Activated CD8-positive, alpha-beta memory T cell treated with anti-CD3 and anti-CD28 coated beads for 48 hours (primary cell): ENCODE measurements at regions not wholly inside any gene's neighbourhood (a gene's known extent, or its start where the extent isn't known, plus 50 kb on each side); places are given as distances from the start of the nearest gene placed in this dataset.
"Not testable (repeated sequence)": the region's sequence is repeated elsewhere in the genome, so short reads cannot be mapped to it uniquely, and the experiment has no call there.

ENCODE experiments used
- DNase-seq, 3 experiments: peaks; one replicate each; pipeline ENCODE4 v3.0.0-alpha.2; 2020; ENCODE audit warnings: low read depth in 2 of 3, low spot score in 2 of 3

GRCh38 chr3:20511863-20512505, 326.0 kb upstream of the SGO1 start:
- DNase-seq: no peak

DNA sequence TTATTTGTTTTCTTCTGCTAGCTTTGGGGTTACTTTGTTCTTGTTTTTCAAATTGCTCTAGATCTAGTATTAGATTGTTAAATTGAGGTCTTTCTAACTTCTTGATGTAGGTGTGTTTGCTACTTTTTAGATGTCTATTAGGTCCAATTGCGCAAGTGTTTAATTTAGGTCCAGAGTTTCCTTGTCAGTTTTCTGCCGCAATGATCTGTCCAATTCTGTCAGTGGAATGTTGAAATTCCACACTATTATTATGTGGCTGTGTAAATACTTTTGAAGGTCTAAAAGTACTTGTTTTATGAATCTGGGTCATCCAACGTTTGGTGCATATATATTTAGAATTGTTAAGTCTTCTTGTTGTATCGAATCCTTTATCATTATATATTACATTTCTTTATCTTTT, 324.4 kb upstream of the SGO1 start:
- no peak for DNase-seq

DNA sequence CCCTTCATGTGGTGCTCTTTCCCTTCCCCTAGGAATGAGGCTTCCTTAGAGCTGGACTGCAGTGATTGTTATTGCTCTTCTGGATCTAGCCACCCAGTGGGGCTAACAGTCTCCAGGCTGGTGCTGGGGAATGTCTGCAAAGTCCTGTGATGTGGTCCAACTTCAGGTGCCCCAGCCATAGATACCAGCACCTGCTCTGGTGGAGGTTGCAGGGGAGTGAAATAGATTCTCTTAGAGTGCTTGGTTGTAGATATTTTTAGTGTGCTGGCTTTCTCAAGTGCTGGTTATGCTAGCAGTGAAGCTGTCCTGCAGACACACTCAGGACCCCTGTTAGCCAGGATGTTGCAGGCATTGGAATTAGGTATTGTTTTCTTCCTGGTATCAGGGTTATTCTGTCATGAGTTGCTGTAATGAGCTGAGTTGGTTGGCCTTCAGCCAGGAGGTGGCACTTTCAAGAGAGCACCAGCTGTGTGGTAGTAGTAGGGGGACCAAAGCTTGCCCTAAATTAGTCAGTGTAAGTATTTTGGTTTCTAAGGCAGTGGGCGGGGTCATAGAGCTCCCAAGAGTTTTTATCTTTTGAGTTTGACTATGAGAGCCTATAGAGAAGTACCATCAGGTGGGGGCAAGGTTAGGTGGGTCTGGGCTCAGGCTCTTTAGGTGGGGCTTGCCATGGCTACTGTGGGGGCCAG, 317.5 kb upstream of the SGO1 start:
- no peak for DNase-seq

DNA sequence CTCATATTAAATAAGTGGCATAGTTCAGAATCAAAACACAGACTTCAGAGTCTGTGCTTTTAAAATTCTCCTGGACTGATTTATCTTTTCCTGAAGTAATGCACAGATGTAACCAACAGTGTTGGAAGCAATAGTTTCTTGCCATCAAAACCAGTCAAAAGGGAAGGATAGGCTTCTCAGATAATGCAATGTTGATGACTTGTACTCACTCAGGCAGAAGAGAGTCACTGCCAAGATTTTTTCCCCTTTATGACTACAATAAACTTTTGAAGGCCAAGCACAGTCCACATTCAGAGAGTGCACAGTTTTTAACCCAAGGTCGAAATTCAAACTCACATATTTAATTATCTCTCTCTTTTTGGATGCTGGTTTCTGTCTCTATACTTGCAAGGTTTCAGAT, 305.0 kb upstream of the SGO1 start:
- DNase-seq: no peak

GRCh38 chr3:20488151-20488550, 302.1 kb upstream of the SGO1 start:
- DNase-seq: no peak

- no peak for DNase-seq
Observed at GRCh38 chr3:20484126-20484525, 298.1 kb upstream of the SGO1 start.

DNA sequence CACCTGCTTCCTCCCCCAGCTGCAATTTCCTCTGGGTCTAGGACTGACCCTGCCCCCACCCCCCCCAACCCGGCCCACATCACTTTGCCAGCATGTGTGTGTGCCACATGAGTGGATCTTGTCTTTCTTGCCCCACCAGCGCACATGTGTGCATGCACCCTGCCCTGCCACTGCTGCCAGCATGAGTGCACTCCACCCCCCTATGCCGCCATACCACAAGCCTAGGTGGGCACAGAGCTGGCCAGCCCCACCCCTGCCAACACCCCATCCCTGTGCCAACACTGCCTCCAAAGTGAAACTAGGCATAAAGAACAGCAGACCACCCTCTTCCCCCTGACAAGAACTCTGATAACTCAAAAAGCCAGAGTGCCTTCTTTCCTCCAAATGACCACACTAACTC, 296.3 kb upstream of the SGO1 start:
- no peak for DNase-seq

DNA sequence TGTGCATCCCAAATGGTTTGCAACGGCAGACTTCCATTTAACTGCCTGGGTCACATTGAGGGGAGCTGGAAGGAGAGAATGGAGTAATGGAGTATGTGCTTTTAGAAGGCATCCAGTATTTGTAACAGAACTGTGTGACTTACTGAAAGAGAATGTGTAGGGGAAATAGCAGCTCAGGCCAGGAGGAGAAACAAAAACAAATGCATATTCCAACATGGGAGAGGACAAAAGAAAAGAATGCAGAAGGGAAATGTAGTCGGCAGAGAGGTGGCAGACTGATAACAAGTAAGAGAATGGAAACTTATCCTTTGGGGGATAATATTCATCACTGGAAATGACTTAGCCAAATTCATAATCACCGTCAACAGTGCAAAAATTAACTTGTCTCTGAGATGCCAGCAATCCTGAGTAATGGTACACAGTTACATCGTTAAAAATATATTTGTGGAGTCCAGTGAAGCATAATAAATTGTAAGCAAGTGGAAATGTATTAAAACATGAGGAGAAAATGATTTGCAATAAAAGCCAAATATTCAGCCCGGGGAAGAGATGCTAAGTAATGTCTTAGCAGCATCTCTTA, 294.9 kb upstream of the SGO1 start:
- no peak for DNase-seq

DNA sequence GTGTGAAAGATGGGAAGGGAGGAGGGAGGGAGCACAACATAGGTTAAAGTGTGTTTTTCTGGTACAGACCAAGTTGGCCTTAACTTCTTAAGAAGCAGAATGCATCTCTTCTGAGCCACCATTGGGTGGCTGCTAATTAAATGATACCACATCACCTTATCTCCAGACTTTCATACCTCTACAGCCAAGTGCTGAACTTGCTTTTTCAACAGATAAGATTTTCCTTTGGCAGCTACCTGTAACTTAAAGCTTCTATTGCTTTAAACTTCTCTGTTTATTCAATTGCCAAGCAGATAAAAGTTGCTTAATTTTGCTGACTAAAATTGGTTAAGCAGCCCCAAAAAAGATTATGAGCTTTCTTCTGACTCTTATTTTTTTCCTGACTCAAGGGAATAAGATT, 292.4 kb upstream of the SGO1 start:
- no peak for DNase-seq

DNA sequence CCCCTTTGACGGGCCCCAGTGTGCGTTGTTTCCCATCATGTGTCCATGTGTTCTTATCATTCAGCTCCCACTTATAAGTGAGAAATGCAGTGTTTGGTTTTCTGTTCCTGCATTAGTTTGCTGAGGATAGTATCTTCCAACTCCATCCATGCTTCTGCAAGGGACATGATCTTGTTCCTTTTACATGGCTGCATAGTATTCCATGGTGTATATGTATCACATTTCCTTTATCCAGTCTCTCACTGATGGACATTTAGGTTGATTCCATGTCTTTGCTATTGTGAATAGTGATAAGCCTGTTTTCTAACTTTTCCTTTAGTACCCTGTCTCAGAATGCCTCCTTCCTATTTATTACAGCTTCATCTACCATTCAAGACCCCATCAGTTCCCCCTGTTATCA, 278.2 kb upstream of the SGO1 start:
- not testable (repeated sequence) for DNase-seq

DNA sequence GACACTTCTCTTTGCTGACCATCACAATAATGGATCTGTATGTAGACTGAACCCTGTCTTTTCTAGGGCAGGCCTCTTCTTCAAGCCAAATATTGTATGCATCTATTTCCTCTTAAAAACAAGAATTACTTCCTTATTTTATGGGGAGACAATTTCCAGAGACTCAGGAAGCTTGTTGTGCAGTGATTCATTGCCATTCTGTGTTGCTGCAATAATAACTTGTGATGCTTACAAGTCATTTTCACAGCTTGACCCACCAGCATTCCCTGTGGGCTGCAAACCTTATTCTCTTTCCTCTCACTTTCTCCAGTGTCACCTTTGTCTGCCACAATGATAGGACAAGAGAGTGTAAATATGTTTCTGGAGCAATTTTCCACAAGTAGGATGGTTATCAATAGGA, 276.7 kb upstream of the SGO1 start:
- DNase-seq: no peak

- no peak for DNase-seq
Observed at GRCh38 chr3:20462226-20462625, 276.2 kb upstream of the SGO1 start.

- no peak for DNase-seq
Observed at GRCh38 chr3:20458994-20459716, 273.1 kb upstream of the SGO1 start.

DNA sequence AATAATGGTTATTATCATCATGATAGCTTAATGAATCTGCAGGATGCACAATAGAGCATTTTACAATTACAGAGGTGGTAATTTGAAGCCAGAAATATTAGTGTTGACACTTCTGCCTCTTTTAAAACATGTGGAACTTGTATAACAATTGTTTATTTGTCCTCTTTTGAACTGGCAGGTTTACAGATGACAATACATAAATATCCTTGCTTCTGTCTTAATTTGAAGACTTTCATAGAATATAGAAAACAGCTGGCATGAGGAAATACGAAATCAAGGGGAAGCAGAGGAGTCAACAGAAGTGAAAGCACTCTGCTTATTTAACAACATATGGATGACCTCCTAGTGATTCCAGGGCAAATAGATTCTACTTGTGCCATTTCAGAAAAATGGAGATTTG, 270.5 kb upstream of the SGO1 start:
- DNase-seq: no peak

DNA sequence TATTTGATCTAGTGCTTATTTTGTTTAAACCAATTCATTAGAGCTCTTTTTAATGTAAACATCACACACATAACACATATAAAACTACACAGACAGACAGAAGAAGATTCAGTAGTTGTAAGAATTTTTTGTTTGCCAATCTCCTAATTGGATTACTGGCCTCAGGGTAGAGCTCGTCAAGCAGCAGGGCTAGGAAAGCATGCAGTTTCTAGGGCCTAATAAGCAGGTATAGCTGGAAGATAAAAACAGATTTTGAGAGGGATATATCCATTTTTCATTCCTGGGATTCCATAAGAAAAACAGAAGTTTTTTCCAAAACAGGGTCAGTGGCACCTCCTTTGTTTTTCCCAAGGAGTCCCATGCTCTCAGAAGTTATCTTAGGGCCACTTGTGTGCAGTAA, 265.2 kb upstream of the SGO1 start:
- no peak for DNase-seq

DNA sequence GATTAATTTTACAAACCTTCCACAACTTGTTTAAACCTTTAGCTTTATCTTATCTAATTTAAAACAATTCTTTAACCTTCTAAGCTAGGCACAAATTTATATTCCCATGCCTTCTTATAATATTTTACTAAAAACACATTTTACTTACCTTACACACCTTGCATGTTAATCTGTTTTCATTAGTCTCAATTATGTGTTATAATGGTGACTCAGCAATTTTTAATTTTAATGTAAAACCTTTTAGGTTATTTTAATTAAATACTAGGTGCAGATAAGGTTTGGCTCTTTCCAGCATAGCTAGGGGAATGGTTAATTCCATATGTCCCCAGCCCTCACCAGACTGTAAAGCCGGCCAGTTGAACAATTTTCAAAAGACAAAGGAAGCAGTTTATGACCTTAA, 264.6 kb upstream of the SGO1 start:
- DNase-seq: no peak

- no peak for DNase-seq
Observed at GRCh38 chr3:20442846-20443245, 256.8 kb upstream of the SGO1 start.

- not testable (repeated sequence) for DNase-seq
Observed at GRCh38 chr3:20427268-20427667, 241.3 kb upstream of the SGO1 start.

DNA sequence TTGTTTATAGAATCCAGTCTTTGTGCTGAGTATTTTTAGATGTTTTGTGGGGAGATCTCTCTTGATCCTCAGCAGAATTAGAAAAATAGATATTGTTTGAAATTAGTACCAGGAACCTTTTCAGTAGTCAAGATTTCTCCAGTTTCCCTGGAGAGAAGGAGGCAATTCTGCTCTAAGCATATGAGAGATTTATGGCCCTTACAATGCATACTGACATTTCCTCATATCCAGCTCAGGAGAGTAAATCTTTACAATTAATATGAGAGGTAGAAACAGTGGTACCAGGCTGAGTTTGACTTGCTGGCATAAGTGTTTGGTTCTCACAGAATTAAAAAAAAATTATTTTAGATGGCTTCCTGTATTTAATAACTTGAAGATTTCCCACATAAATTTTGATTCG, 239.1 kb upstream of the SGO1 start:
- no peak for DNase-seq

DNA sequence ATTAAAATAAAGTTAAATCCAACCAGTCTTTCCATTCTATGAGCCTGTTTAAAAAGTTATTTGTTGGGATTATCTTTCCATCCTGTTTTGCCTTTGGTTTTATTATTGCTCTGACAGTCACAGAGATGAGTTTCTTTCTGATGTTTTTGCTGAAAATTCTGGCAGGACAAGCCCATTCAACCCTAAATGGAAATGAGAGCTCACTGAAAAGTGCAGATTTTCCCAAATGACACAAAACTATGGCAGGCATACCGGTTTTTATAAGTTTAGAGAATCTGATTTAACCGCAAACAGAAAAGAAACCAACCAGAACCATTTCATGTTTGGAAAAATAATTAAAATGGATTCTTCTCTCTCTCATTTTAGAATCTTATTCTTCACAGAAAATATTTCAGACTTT, 238.1 kb upstream of the SGO1 start:
- DNase-seq: no peak

DNA sequence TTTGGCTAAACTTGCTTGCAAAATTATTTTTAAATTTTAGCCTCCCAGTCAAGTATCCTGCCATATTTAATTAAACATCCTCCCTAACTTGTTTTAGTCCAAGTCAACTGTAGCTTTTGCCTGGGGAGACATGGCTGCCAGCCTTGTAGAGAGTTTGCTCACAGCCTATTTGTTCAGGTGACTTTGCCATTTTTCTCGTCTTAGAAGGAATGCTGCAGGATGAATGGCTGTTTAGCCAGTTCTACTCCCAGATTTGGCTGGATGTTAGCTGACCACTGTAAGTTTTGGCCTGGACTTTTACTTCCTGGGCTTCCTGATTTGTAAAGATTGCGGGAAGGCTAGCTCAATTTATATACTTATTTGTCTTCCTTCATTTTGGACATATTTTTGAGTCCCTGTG, 236.4 kb upstream of the SGO1 start:
- DNase-seq: no peak
